HUES64 (cell line): ENCODE measurements at regions not wholly inside any gene's neighbourhood (a gene's known extent, or its start where the extent isn't known, plus 50 kb on each side); places are given as distances from the start of the nearest gene placed in this dataset.

Experiments used
- H3K27ac ChIP-seq: 2 replicates; pipeline ENCODE4 v1.7.0; 2013; ENCODE audit warnings: low read depth, low read length, inconsistent platforms
- H3K27me3 ChIP-seq: 2 replicates; pipeline ENCODE4 v1.6.1; 2013; ENCODE audit warnings: mild to moderate bottlenecking, low read length; ENCODE audit not compliant: insufficient read depth
- H3K36me3 ChIP-seq: 2 replicates; pipeline ENCODE4 v1.6.1; 2013; ENCODE audit warnings: mild to moderate bottlenecking, low read length; ENCODE audit not compliant: insufficient read depth
- H3K4me1 ChIP-seq: 2 replicates; pipeline ENCODE4 v1.6.1; 2013; ENCODE audit warnings: mild to moderate bottlenecking, low read length, moderate library complexity; ENCODE audit not compliant: insufficient read depth
- H3K4me3 ChIP-seq: 2 replicates; pipeline ENCODE4 v1.5.1; 2013; ENCODE audit warnings: mild to moderate bottlenecking, low read length, moderate library complexity
- H3K9ac ChIP-seq: 2 replicates; pipeline ENCODE4 v1.6.1; 2013; ENCODE audit warnings: mild to moderate bottlenecking, low read depth, low read length
- H3K9me3 ChIP-seq: 2 replicates; pipeline ENCODE4 v1.6.1; 2013; ENCODE audit warnings: low read depth, low read length; ENCODE audit not compliant: insufficient read depth
- WGBS: fragments of 150-250, 120-280 bp; methylation state at CpG from one replicate; pipeline ENCODE4 v1.1.7; 2013; ENCODE audit warnings: missing lambda C conversion rate; 5-methylcytosine and 5-hydroxymethylcytosine counted together

GRCh38 chr10:59090817-59091622, 85.4 kb upstream of the PHYHIPL start:
- Histone ChIP-seq H3K4me1 (no peaks in the 10 kb centered on the region), H3K9me3 (no peaks in the 10 kb centered on the region), H3K27me3 (no peaks in the 10 kb centered on the region), H3K27ac (no peak overlapping the region), H3K36me3 (no peaks in the 10 kb centered on the region), H3K4me3 (no peak overlapping the region), H3K9ac (no peak overlapping the region)
- WGBS, result 87% methylated on average over 3 of the region's 3 CpGs

- Histone ChIP-seq H3K36me3 (no peaks in the 10 kb centered on the region), H3K9ac (no peak overlapping the region), H3K27ac (no peak overlapping the region), H3K27me3 (no peaks in the 10 kb centered on the region), H3K4me1 (no peaks in the 10 kb centered on the region), H3K9me3 (no peaks in the 10 kb centered on the region), H3K4me3 (no peak overlapping the region)
- 100% methylated on average over 1 of the region's 2 CpGs for WGBS
Measured at GRCh38 chr10:59093461-59093860, 83.0 kb upstream of the PHYHIPL start.

- Histone ChIP-seq H3K9me3 (no peaks in the 10 kb centered on the region), H3K4me1 (no peaks in the 10 kb centered on the region), H3K4me3 (no peak overlapping the region), H3K27ac (no peak overlapping the region), H3K9ac (no peak overlapping the region), H3K27me3 (no peaks in the 10 kb centered on the region), H3K36me3 (no peaks in the 10 kb centered on the region)
- WGBS, result 97% methylated on average over 2 of the region's 2 CpGs
Measured at GRCh38 chr10:59096631-59097030, 79.8 kb upstream of the PHYHIPL start.

GRCh38 chr10:59098387-59098786, 78.1 kb upstream of the PHYHIPL start:
- no peak overlapping the region for H3K9ac ChIP-seq
- no peaks in the 10 kb centered on the region for H3K9me3 ChIP-seq
- no peak overlapping the region for H3K4me3 ChIP-seq
- H3K27me3 ChIP-seq, result no peaks in the 10 kb centered on the region
- no peaks in the 10 kb centered on the region for H3K36me3 ChIP-seq
- no peak overlapping the region for H3K27ac ChIP-seq
- H3K4me1 ChIP-seq, result no peaks in the 10 kb centered on the region

- no peaks in the 10 kb centered on the region for H3K36me3 ChIP-seq
- no peak overlapping the region for H3K9ac ChIP-seq
- no peak overlapping the region for H3K27ac ChIP-seq
- H3K4me1 ChIP-seq, result peaks cover 3% of the 10 kb centered on the region; the same call in 1 of the 2 replicates
- H3K27me3 ChIP-seq, result no peaks in the 10 kb centered on the region
- WGBS, result 95% methylated on average over 3 of the region's 4 CpGs
- H3K9me3 ChIP-seq, result no peaks in the 10 kb centered on the region
- no peak overlapping the region for H3K4me3 ChIP-seq
Measured at GRCh38 chr10:59098831-59099452, 77.5 kb upstream of the PHYHIPL start.

- no peak overlapping the region for H3K4me3 ChIP-seq
- WGBS, result 94% methylated on average over 2 of the region's 2 CpGs
- H3K4me1 ChIP-seq, result peaks cover 8% of the 10 kb centered on the region; the same call in 1 of the 2 replicates
- H3K27me3 ChIP-seq, result no peaks in the 10 kb centered on the region
- no peaks in the 10 kb centered on the region for H3K36me3 ChIP-seq
- H3K9me3 ChIP-seq, result no peaks in the 10 kb centered on the region
- H3K9ac ChIP-seq, result no peak overlapping the region
- H3K27ac ChIP-seq, result no peak overlapping the region
Measured at GRCh38 chr10:59099481-59099880, 77.0 kb upstream of the PHYHIPL start.

- Histone ChIP-seq H3K36me3 (no peaks in the 10 kb centered on the region), H3K9me3 (no peaks in the 10 kb centered on the region), H3K27ac (no peak overlapping the region), H3K9ac (no peak overlapping the region), H3K4me3 (no peak overlapping the region), H3K27me3 (no peaks in the 10 kb centered on the region), H3K4me1 (peaks cover 8% of the 10 kb centered on the region; the same call in 1 of the 2 replicates)
- 100% methylated on average over 2 of the region's 4 CpGs for WGBS
Measured at GRCh38 chr10:59102394-59102793, 74.0 kb upstream of the PHYHIPL start.

GRCh38 chr10:59104186-59104585, 72.3 kb upstream of the PHYHIPL start:
- H3K27ac ChIP-seq, result no peak overlapping the region
- H3K9ac ChIP-seq, result no peak overlapping the region
- 69% methylated on average over 4 of the region's 4 CpGs for WGBS

GRCh38 chr10:59106441-59106840, 70.0 kb upstream of the PHYHIPL start:
- H3K9me3 ChIP-seq, result no peaks in the 10 kb centered on the region
- H3K4me1 ChIP-seq, result peaks cover 8% of the 10 kb centered on the region; the same call in 1 of the 2 replicates
- WGBS, result 91% methylated on average over 1 of the region's 1 CpG
- H3K9ac ChIP-seq, result no peak overlapping the region
- no peaks in the 10 kb centered on the region for H3K36me3 ChIP-seq
- H3K27ac ChIP-seq, result no peak overlapping the region
- no peaks in the 10 kb centered on the region for H3K27me3 ChIP-seq
- H3K4me3 ChIP-seq, result no peak overlapping the region

More at GRCh38 chr10:59104186-59104585, 72.3 kb upstream of the PHYHIPL start:
- no peaks in the 10 kb centered on the region for H3K36me3 ChIP-seq
- H3K9me3 ChIP-seq, result no peaks in the 10 kb centered on the region
- H3K4me3 ChIP-seq, result no peak overlapping the region
- no peaks in the 10 kb centered on the region for H3K27me3 ChIP-seq
- H3K4me1 ChIP-seq, result peaks cover 8% of the 10 kb centered on the region; the same call in 1 of the 2 replicates

GRCh38 chr10:59107147-59107546, 69.3 kb upstream of the PHYHIPL start:
- Histone ChIP-seq H3K9me3 (no peaks in the 10 kb centered on the region), H3K27me3 (no peaks in the 10 kb centered on the region), H3K9ac (no peak overlapping the region), H3K4me3 (no peak overlapping the region), H3K36me3 (no peaks in the 10 kb centered on the region), H3K4me1 (peaks cover 8% of the 10 kb centered on the region; the same call in 1 of the 2 replicates), H3K27ac (no peak overlapping the region)
- 100% methylated on average over 1 of the region's 1 CpG for WGBS

- Histone ChIP-seq H3K36me3 (no peaks in the 10 kb centered on the region), H3K9me3 (no peaks in the 10 kb centered on the region), H3K27ac (no peak overlapping the region), H3K9ac (no peak overlapping the region), H3K4me3 (no peak overlapping the region), H3K27me3 (no peaks in the 10 kb centered on the region), H3K4me1 (peaks cover 8% of the 10 kb centered on the region; the same call in 1 of the 2 replicates)
- 100% methylated on average over 1 of the region's 1 CpG for WGBS
Measured at GRCh38 chr10:59108296-59108870, 68.1 kb upstream of the PHYHIPL start.
